GM12891 (cell line): ENCODE measurements at regions not wholly inside any gene's neighbourhood (a gene's known extent, or its start where the extent isn't known, plus 50 kb on each side); places are given as distances from the start of the nearest gene placed in this dataset.

Experiments used
- POLR2A ChIP-seq: IDR thresholded peaks from 2 replicates; pipeline ENCODE4 v1.6.1; 2011; ENCODE audit warnings: low read depth, low read length, control low read depth
- POLR2AphosphoS5 ChIP-seq: IDR thresholded peaks from 2 replicates; pipeline ENCODE4 v1.6.1; 2011; ENCODE audit warnings: low read depth, low read length, control low read depth
- SPI1 ChIP-seq: IDR thresholded peaks from 2 replicates; pipeline ENCODE4 v1.6.1; 2011; ENCODE audit warnings: low read depth, low read length, control low read depth
- TAF1 ChIP-seq: IDR thresholded peaks from 2 replicates; pipeline ENCODE4 v1.6.1; 2011; ENCODE audit warnings: low read depth, low read length, control low read depth

DNA sequence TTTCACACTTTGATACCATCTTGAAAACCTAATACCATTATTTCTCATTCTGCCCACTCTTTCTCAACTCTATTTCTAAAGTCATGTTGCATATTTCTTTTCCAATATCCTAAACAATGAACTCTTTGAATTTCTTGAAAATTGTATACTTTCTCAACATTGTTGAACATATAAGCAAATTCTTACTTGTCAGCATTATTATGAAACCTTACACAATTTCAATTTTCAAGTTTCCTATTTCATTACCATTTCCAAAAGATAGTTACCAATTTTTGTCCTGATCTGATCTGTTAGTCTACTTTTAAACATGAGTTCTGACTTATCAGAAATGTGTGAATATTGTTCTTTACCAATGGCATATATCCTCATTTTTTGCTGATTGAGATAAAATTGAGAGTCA, 806.3 kb upstream of the IGFBP7 start:
- TF ChIP-seq POLR2A (no peak), POLR2AphosphoS5 (no peak), TAF1 (no peak), SPI1 (no peak)
